H1 (cell line): ENCODE measurements at regions not wholly inside any gene's neighbourhood (a gene's known extent, or its start where the extent isn't known, plus 50 kb on each side); places are given as distances from the start of the nearest gene placed in this dataset.

ENCODE experiments used
- CTCF ChIA-PET: fragments of 300-600 bp; sonication (Branson Sonifier 250); formaldehyde crosslinking; loops from one replicate; lab custom pipeline; 2021; ENCODE audit not compliant: partially characterized antibody; lab: Charles Lee
- POLR2A ChIA-PET: fragments of 300-600 bp; sonication (Branson Sonifier 250); formaldehyde crosslinking; loops from one replicate; lab custom pipeline; 2021; ENCODE audit warnings: inconsistent platforms; ENCODE audit not compliant: partially characterized antibody; lab: Charles Lee
- DNase-seq, 2 experiments: peaks; one replicate each; pipeline versions ENCODE4 v3.0.0 to v3.0.0-alpha.2; 2010 to 2022; ENCODE audit warnings: low spot score in 2 of 2, low read depth in 1 of 2, mixed read lengths in 1 of 2
- FAIRE-seq: peaks from 2 replicates; lab custom pipeline; 2011; peaks lifted over from hg19 to GRCh38; lab: Jason Lieb, UNC
- H2AFZ ChIP-seq: 2 replicates; pipeline ENCODE4 v1.8.1; 2012; ENCODE audit warnings: low read length, inconsistent platforms
- H2AK5ac ChIP-seq: 2 replicates; pipeline ENCODE4 v1.6.1; 2013; ENCODE audit warnings: low read depth, low read length
- H2BK120ac ChIP-seq: replicated peaks from 2 replicates; pipeline ENCODE3; 2013; ENCODE audit warnings: low read depth, low read length, inconsistent platforms
- H2BK12ac ChIP-seq: 2 replicates; pipeline ENCODE4 v1.6.1; 2013; ENCODE audit warnings: low read depth, low read length
- H2BK15ac ChIP-seq: 2 replicates; pipeline ENCODE4 v1.6.1; 2013; ENCODE audit warnings: low read length
- H2BK20ac ChIP-seq: 2 replicates; pipeline ENCODE4 v1.6.1; 2013; ENCODE audit warnings: low read length
- H2BK5ac ChIP-seq: 2 replicates; pipeline ENCODE4 v1.6.1; 2013; ENCODE audit warnings: low read depth, low read length
- H3K14ac ChIP-seq: 2 replicates; pipeline ENCODE4 v1.6.1; 2013; ENCODE audit warnings: inconsistent platforms; ENCODE audit not compliant: insufficient read length
- H3K18ac ChIP-seq: 2 replicates; pipeline ENCODE4 v1.6.1; 2013; ENCODE audit warnings: low read length; ENCODE audit errors: extremely low read depth
- H3K23ac ChIP-seq: 2 replicates; pipeline ENCODE4 v1.6.1; 2013; ENCODE audit warnings: inconsistent platforms; ENCODE audit not compliant: insufficient read length
- H3K23me2 ChIP-seq: 2 replicates; pipeline ENCODE4 v1.6.1; 2013; ENCODE audit warnings: low read depth, low read length
- H3K27ac ChIP-seq: 2 replicates; pipeline ENCODE4 v1.6.1; 2011; ENCODE audit warnings: low read depth, low read length, inconsistent platforms
- H3K27me3 ChIP-seq, 4 experiments: replicated peaks in 1 of 4; 1 replicate in 1 of 4; 2 replicates in 3 of 4; pipeline versions ENCODE4 v1.6.1 to v1.8.1; 2011 to 2013; ENCODE audit warnings: low read length in 3 of 4, mild to moderate bottlenecking in 3 of 4, inconsistent platforms in 2 of 4, mixed read lengths in 2 of 4, moderate library complexity in 1 of 4; ENCODE audit not compliant: control insufficient read depth in 3 of 4, insufficient read depth in 3 of 4; ENCODE audit errors: extremely low read depth in 1 of 4
- H3K36me3 ChIP-seq, 4 experiments: 2 replicates each; pipeline versions ENCODE4 v1.6.1 to v1.8.1; 2011 to 2013; ENCODE audit warnings: mild to moderate bottlenecking in 4 of 4, low read length in 3 of 4, moderate library complexity in 2 of 4, control low read depth in 1 of 4, inconsistent platforms in 1 of 4; ENCODE audit not compliant: insufficient read depth in 4 of 4, control insufficient read depth in 2 of 4
- H3K4ac ChIP-seq: replicated peaks from 2 replicates; pipeline ENCODE3; 2013; ENCODE audit warnings: low read length, low read depth, mixed read lengths, inconsistent platforms; ENCODE audit not compliant: insufficient read length
- H3K4me1 ChIP-seq, 4 experiments: replicated peaks in 1 of 4; 1 replicate in 1 of 4; 2 replicates in 3 of 4; pipeline versions ENCODE4 v1.6.1 to v1.8.1; 2011 to 2013; ENCODE audit warnings: low read length in 3 of 4, inconsistent platforms in 2 of 4, mixed read lengths in 1 of 4; ENCODE audit not compliant: insufficient read depth in 4 of 4, control insufficient read depth in 3 of 4
- H3K4me2 ChIP-seq, 2 experiments: 2 replicates each; pipeline versions ENCODE4 v1.6.1 to v1.8.1; 2011 to 2013; ENCODE audit warnings: low read depth in 2 of 2, low read length in 2 of 2, control low read depth in 1 of 2, inconsistent platforms in 1 of 2, mild to moderate bottlenecking in 1 of 2; ENCODE audit not compliant: insufficient read depth in 1 of 2
- H3K4me3 ChIP-seq, 4 experiments: fragments of 200-600, 300-600 bp in 1 of 4; sonication (generic), shearing (Covaris generic), sonication (Bioruptor Twin) in 1 of 4; 2 replicates each; pipeline versions ENCODE4 v1.5.1 to v1.8.1; 2011 to 2016; ENCODE audit warnings: low read length in 4 of 4, low read depth in 3 of 4, control low read depth in 2 of 4, inconsistent platforms in 2 of 4, mild to moderate bottlenecking in 2 of 4, mixed read lengths in 1 of 4, moderate library complexity in 1 of 4; ENCODE audit not compliant: insufficient read depth in 2 of 4; ENCODE audit errors: extremely low read depth in 1 of 4
- H3K56ac ChIP-seq: replicated peaks from 2 replicates; pipeline ENCODE3; 2013; ENCODE audit warnings: low read depth, mild to moderate bottlenecking, mixed read lengths, low read length, inconsistent platforms; ENCODE audit not compliant: insufficient read length
- H3K79me1 ChIP-seq: 2 replicates; pipeline ENCODE4 v1.6.1; 2013; ENCODE audit warnings: low read depth, low read length, control low read depth
- H3K79me2 ChIP-seq, 2 experiments: 2 replicates each; pipeline versions ENCODE4 v1.6.1 to v1.8.1; 2012 to 2013; ENCODE audit warnings: low read length in 2 of 2, mild to moderate bottlenecking in 2 of 2, inconsistent platforms in 1 of 2; ENCODE audit not compliant: insufficient read depth in 2 of 2, control insufficient read depth in 1 of 2
- H3K9ac ChIP-seq, 4 experiments: replicated peaks in 1 of 4; 1 replicate in 1 of 4; 2 replicates in 3 of 4; pipeline versions ENCODE4 v1.6.1 to v1.8.1; 2011 to 2013; ENCODE audit warnings: low read depth in 3 of 4, low read length in 3 of 4, control low read depth in 2 of 4, mild to moderate bottlenecking in 2 of 4, moderate library complexity in 2 of 4, inconsistent platforms in 1 of 4; ENCODE audit errors: extremely low read depth in 1 of 4
- H3K9me3 ChIP-seq, 2 experiments: 2 replicates each; pipeline versions ENCODE4 v1.6.1 to v1.8.1; 2012 to 2013; ENCODE audit warnings: mild to moderate bottlenecking in 2 of 2, moderate library complexity in 2 of 2, control low read depth in 1 of 2, inconsistent platforms in 1 of 2, low read depth in 1 of 2, low read length in 1 of 2, mixed read lengths in 1 of 2; ENCODE audit not compliant: insufficient read depth in 2 of 2
- H4K20me1 ChIP-seq, 2 experiments: replicated peaks in 1 of 2; 2 replicates each; pipeline versions ENCODE3 to v1.8.1; 2011 to 2013; ENCODE audit warnings: inconsistent platforms in 2 of 2, low read length in 2 of 2, mild to moderate bottlenecking in 1 of 2; ENCODE audit not compliant: insufficient read depth in 2 of 2, control insufficient read depth in 1 of 2
- H4K5ac ChIP-seq: 2 replicates; pipeline ENCODE4 v1.6.1; 2013; ENCODE audit warnings: low read length, low read depth, mixed read lengths, inconsistent platforms; ENCODE audit not compliant: insufficient read length
- H4K8ac ChIP-seq: 2 replicates; pipeline ENCODE4 v1.8.0; 2013; ENCODE audit warnings: mild to moderate bottlenecking, moderate library complexity, low read length, inconsistent platforms; ENCODE audit not compliant: insufficient read depth; ENCODE audit errors: extremely low read depth
- H4K91ac ChIP-seq: replicated peaks from 2 replicates; pipeline ENCODE3; 2013; ENCODE audit warnings: low read length, mixed read lengths, inconsistent platforms; ENCODE audit not compliant: insufficient read length
- BRCA1 ChIP-seq: IDR thresholded peaks from 2 replicates; pipeline ENCODE4 v1.6.1; 2012; ENCODE audit warnings: low read depth, low read length, improper control_type of control experiment
- CHD1 ChIP-seq: IDR thresholded peaks from 2 replicates; pipeline ENCODE4 v1.6.1; 2012; ENCODE audit warnings: low read depth, low read length, improper control_type of control experiment
- CTCF ChIP-seq, 3 experiments: IDR thresholded peaks; 1 replicate in 2 of 3; 2 replicates in 1 of 3; pipeline versions ENCODE4 v1.5.1 to v1.6.1; 2011; ENCODE audit warnings: low read length in 3 of 3, mild to moderate bottlenecking in 3 of 3, inconsistent platforms in 2 of 3, low read depth in 1 of 3, moderate library complexity in 1 of 3; ENCODE audit not compliant: insufficient read depth in 1 of 3; ENCODE audit errors: control extremely low read depth in 1 of 3
- EGR1 ChIP-seq: IDR thresholded peaks from 2 replicates; pipeline ENCODE4 v1.6.1; 2011; ENCODE audit warnings: low read depth, low read length, borderline replicate concordance
- KDM5A ChIP-seq: fragments of 200-600 bp; IDR thresholded peaks from 2 replicates; pipeline ENCODE4 v1.7.1; 2012; ENCODE audit warnings: mild to moderate bottlenecking, low read length, inconsistent platforms, mixed read lengths
- POLR2A ChIP-seq, 2 experiments: IDR thresholded peaks; 1 replicate in 1 of 2; 2 replicates in 1 of 2; pipeline ENCODE4 v1.6.1; 2011; ENCODE audit warnings: low read depth in 2 of 2, low read length in 2 of 2, mild to moderate bottlenecking in 2 of 2; ENCODE audit errors: control extremely low read depth in 1 of 2
- RXRA ChIP-seq: IDR thresholded peaks from 2 replicates; pipeline ENCODE4 v1.6.1; 2011; ENCODE audit warnings: low read depth, mild to moderate bottlenecking, low read length, moderate library complexity; ENCODE audit not compliant: insufficient read depth
- WGBS, 2 experiments: shearing (Covaris generic) in 1 of 2; methylation state at CpG; one replicate each; pipeline versions ENCODE4 v1.1.6 to v1.1.7; 2013 to 2015; ENCODE audit warnings: low lambda C conversion rate in 2 of 2, mixed read lengths in 2 of 2, inconsistent platforms in 1 of 2, low coverage in 1 of 2, missing lambda C conversion rate in 1 of 2; ENCODE audit not compliant: insufficient replicate concordance in 2 of 2, insufficient coverage in 1 of 2, insufficient read length in 1 of 2; ENCODE audit errors: extremely low coverage in 1 of 2, missing lambda C conversion rate in 1 of 2; 5-methylcytosine and 5-hydroxymethylcytosine counted together

DNA sequence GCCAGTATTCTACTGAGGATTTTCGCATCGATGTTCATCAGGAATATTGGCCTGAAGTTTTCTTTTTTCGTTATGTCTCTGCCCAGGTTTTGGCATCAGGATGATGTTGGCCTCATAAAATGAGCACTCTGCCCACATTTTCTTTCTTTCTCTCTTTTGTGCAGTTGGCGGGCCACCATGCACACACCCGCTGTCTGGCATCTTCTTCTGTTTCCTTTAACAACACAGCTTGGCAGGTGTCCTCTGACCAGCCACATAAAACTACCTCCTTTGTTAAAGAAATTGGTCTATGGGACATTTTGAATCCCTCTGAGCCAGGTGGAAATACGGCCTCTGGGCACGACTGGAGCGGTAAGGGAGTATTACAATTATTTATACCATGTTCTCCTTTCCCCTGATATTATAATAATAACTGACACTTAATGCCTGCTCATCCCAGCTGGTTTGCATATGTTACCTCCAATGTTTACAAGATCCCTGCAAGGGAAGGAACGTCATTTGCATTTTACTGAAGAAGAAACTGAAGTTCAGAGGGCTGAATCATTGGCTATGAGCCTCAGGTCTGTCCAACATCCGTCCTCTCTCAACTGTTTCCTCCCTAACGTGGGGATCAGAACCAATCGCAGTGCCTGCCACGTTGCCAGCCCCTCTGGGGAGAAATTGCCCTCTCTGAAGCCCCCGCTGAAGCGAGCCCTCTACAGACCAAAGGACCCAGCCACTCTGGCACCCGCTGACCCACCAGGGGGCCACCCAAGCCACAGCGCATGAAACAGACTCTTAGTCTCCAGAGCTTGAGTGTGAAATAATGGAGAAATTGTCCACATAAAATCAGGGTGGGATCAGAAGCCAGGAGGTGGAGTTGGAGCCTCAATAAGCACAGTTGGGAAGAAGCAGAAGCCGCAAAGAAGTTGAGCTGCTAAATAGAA lies 125.0 kb upstream of the FOXK1 start:
- H3K18ac ChIP-seq: no peak overlapping the region
- H3K56ac ChIP-seq: no peak overlapping the region
- no peak overlapping the region for H3K14ac ChIP-seq
- 84% methylated on average over 18 of the region's 18 CpGs; no CpG with 5 or more reads in 1 of the 2 experiments for WGBS, 2 experiments
- H3K27me3 ChIP-seq: no peaks in the 10 kb centered on the region
- no peaks in the 10 kb centered on the region for H3K36me3 ChIP-seq
- H4K5ac ChIP-seq: no peak overlapping the region
- H2BK5ac ChIP-seq: no peak overlapping the region
- H3K4me3 ChIP-seq: no peak overlapping the region
- H3K23ac ChIP-seq: no peak overlapping the region
- no peak overlapping the region for H2AK5ac ChIP-seq
- H4K20me1 ChIP-seq: no peaks in the 10 kb centered on the region
- H4K91ac ChIP-seq: no peak overlapping the region
- FAIRE-seq (no peak), DNase-seq (no peak)
- H2BK20ac ChIP-seq: no peak overlapping the region
- H3K4me1 ChIP-seq: peaks cover 0 to 3% (median 0%) of the 10 kb centered on the region in 4 experiments; a peak in 1 of 7 replicates
- no peak overlapping the region; the same call in 1 of the 2 replicates for H4K8ac ChIP-seq
- POLR2A ChIA-PET: no interaction called here
- H3K9ac ChIP-seq: no peak overlapping the region
- H2BK12ac ChIP-seq: no peak overlapping the region
- no peak overlapping the region for H2AFZ ChIP-seq
- H3K79me2 ChIP-seq: no peaks in the 10 kb centered on the region
- no peak overlapping the region for H2BK120ac ChIP-seq
- no peaks in the 10 kb centered on the region for H3K23me2 ChIP-seq
- peaks cover 22 to 26% of the 10 kb centered on the region in 2 experiments; a peak in 3 of 4 replicates for H3K9me3 ChIP-seq
- H2BK15ac ChIP-seq: no peak overlapping the region
- H3K4ac ChIP-seq: no peak overlapping the region
- H3K79me1 ChIP-seq: no peaks in the 10 kb centered on the region
- no peak overlapping the region for H3K27ac ChIP-seq
- CTCF ChIA-PET: interaction anchor here (0.6 to 1.0 kb wide), 2 partner anchors 74 to 1362 kb away, joined by 3 read pairs; no protein-coding TSS in a partner anchor
- H3K4me2 ChIP-seq: no peak overlapping the region
- TF ChIP-seq KDM5A (no peak), CTCF (IDR thresholded peaks at IDR 0.05; ENCODE audit: control extremely low read depth in 1 of 3, insufficient read depth in 1 of 3, low read depth in 1 of 3, low read length in 3 of 3) (no peak), CHD1 (no peak), RXRA (no peak), POLR2A (IDR thresholded peaks at IDR 0.05; ENCODE audit: control extremely low read depth in 1 of 2, low read depth in 2 of 2, low read length in 2 of 2) (no peak), EGR1 (no peak), BRCA1 (no peak)
